SK-N-SH treated with all-trans-retinoic acid at 6 μM for 48 hours (cell line): ENCODE measurements at regions not wholly inside any gene's neighbourhood (a gene's known extent, or its start where the extent isn't known, plus 50 kb on each side); places are given as distances from the start of the nearest gene placed in this dataset.

ENCODE experiments used
- ARNTL ChIP-seq: fragments of 450-650 bp; formaldehyde crosslinking; IDR thresholded peaks from 2 replicates; pipeline ENCODE4 v1.5.0; 2020; ENCODE audit warnings: low read depth, mild to moderate bottlenecking, moderate library complexity, borderline replicate concordance
- CSRNP3 ChIP-seq: fragments of 250-450 bp; sonication (Bioruptor Pico); IDR thresholded peaks from 2 replicates; pipeline ENCODE4 v1.5.1; 2021; ENCODE audit warnings: mild to moderate bottlenecking, moderate library complexity
- RARB ChIP-seq: fragments of 250-450 bp; sonication (Bioruptor Pico); IDR thresholded peaks from 2 replicates; pipeline ENCODE4 v1.8.0; 2021; ENCODE audit warnings: mild to moderate bottlenecking, moderate library complexity
- SNAI2 ChIP-seq: fragments of 250-450 bp; sonication (Bioruptor Pico); IDR thresholded peaks from 2 replicates; pipeline ENCODE4 v1.5.0; 2020; ENCODE audit warnings: mild to moderate bottlenecking, moderate library complexity
- ZC3H10 ChIP-seq: fragments of 250-450 bp; sonication (Bioruptor Pico); IDR thresholded peaks from 2 replicates; pipeline ENCODE4 v1.5.1; 2021; ENCODE audit warnings: mild to moderate bottlenecking, moderate library complexity
- ZFP3 ChIP-seq: fragments of 250-450 bp; sonication (Bioruptor Pico); IDR thresholded peaks from 2 replicates; pipeline ENCODE4 v1.5.0; 2020; ENCODE audit warnings: mild to moderate bottlenecking, moderate library complexity
- ZFP30 ChIP-seq: fragments of 450-650 bp; formaldehyde crosslinking; IDR thresholded peaks from 2 replicates; pipeline ENCODE4 v1.5.0; 2022; ENCODE audit warnings: mild to moderate bottlenecking, moderate library complexity
- ZNF565 ChIP-seq: fragments of 450-650 bp; formaldehyde crosslinking; conservative IDR thresholded peaks from 2 replicates; pipeline ENCODE4 v1.5.0; 2020; ENCODE audit warnings: low read depth, mild to moderate bottlenecking, moderate library complexity
- ZNF8 ChIP-seq: fragments of 450-650 bp; formaldehyde crosslinking; IDR thresholded peaks from 2 replicates; pipeline ENCODE4 v1.5.0; 2020; ENCODE audit warnings: mild to moderate bottlenecking, moderate library complexity

GRCh38 chr1:13992489-13993285, 292.7 kb downstream of the PRDM2 start:
- TF ChIP-seq ZNF565 (CRISPR knock-in tag) = no peak
- TF ChIP-seq ZC3H10 = no peak
- no peak for TF ChIP-seq ARNTL
- TF ChIP-seq ZFP30 (CRISPR knock-in tag) = no peak
- TF ChIP-seq RARB (CRISPR knock-in tag) = no peak
- TF ChIP-seq CSRNP3 (CRISPR knock-in tag) = no peak
- no peak for TF ChIP-seq ZFP3 (CRISPR knock-in tag)
- no peak for TF ChIP-seq SNAI2 (CRISPR knock-in tag)
- TF ChIP-seq ZNF8 (CRISPR knock-in tag) = no peak
